Fibroblast of the conjunctiva (primary cell): ENCODE measurements at regions not wholly inside any gene's neighbourhood (a gene's known extent, or its start where the extent isn't known, plus 50 kb on each side); places are given as distances from the start of the nearest gene placed in this dataset.
A peak's percentile ranks its signal among the peaks of the same experiment; 100 is the strongest.
"Not testable (repeated sequence)": the region's sequence is repeated elsewhere in the genome, so short reads cannot be mapped to it uniquely, and the experiment has no call there.

ENCODE experiments used
- DNase-seq: peaks from one replicate; pipeline ENCODE4 v3.0.0-alpha.2; 2010; ENCODE audit warnings: low read depth

DNA sequence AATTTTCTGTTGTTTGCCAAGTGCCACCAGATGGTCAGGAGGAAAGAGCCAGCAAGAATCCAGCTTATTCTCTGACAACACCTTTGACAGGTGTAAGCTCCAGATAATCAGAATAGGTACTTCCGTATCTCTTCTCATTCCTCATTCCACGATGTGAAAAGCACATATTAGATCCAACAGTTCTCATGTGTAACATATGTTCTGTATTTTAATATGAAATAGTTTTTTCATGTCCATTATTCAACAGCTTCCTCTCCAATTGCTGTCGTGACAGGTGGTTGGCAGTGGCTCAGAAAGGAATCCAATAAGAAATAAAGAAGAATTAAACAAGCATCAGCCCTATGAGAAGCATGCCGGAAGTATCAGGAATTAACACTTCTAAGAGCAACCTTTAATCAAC lies 1624.7 kb downstream of the MRPL39 start:
- no peak for DNase-seq

DNA sequence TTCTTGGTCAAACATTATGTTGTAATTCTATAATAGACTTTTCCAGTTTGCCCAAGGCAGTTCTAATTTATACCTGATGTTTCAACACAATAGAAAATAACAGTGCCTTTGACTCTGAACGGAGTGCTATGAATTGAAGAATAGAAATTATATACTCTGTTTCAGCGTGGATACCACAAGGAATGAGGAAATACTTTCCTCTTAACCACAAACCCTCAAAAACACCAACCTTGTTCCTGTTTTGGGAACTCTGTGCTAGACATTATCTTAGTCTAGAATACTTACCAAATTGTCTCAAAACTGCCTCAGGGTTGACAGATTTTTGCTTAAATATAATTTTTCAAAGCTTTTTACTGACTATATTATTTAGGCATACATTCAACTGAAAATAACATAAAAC lies 1629.3 kb downstream of the MRPL39 start:
- DNase-seq, result no peak

DNA sequence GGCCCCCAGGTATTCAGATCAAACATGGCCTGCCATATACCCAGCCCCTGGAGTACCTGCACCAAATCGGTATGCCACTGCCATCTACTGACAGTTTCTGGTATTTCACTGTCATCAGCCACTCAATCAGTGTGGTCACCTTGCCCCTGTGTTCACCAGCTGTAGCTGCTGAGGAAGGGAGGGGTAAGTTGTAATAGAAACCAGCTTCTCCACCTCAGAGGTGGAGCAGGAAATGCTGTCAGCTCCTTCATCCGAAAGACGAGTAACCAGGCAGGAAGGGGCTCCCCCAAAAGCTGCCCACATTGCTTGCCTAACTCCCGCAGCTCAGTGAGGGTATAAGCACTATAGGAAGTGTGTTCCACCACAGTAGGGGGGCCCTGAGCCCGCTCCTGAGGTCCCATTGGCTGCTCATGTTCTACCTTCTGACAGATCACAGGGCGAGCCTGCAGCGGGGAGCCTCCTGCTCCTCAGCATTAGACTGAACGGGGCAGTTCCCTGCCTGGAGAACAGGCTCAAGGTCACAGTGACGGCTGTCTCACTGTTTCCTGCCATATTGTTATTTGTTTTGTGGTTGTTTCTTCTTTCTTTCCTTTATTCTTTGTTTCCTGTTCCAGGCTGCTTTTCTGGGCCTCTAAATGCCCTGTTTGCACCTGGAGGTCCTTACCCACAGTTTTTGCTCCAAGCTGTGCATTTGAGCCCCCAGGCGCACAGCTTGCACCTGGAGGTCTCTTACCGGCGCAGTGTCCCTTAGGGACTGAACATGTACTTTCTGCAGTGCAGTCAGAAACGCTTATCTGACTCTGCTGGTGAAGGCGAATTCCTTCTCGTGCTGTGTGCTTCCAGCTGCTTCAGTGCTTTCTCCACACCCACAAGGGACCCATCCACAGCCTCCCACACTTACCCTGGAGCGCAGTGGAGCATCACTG lies 1638.3 kb downstream of the MRPL39 start:
- peak; percentile 4 for DNase-seq

DNA sequence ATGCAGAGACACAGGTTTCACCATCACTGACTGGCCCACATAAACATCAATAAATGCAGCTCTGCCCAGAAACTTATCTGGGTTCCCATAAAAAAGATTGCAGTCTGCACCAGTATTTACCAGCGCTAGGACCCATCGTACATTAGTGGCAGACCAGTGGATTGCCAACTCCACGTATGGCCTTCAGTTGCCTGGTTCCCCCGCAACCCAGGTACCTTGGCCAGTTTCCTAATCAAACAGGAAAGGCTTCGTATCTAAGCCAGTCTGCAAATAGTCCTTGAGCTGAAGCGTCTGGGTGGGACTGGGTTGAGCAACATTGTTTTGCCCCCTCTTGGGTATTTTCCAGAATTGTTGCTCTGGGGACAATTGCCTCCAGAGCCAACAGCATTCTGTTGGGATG lies 1639.3 kb downstream of the MRPL39 start:
- no peak for DNase-seq

DNA sequence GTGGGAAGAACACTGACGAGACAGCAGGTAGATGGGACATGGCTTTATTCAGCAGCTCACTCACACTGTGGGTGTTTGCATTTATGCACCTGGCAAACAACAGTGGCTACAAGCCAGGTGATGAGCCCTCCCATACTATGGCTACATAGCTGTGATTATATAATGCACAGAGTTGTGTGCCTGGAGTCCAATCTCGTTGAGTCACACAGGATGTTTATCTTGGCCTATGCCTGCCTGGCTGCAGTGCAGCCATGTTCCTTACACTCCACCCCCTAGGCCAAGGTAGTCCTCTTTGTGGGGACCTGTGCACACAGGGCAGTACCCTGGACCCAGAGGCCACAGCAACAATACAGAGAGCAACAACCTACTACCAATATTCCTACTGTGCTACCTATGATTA lies 1643.8 kb downstream of the MRPL39 start:
- DNase-seq, result no peak

DNA sequence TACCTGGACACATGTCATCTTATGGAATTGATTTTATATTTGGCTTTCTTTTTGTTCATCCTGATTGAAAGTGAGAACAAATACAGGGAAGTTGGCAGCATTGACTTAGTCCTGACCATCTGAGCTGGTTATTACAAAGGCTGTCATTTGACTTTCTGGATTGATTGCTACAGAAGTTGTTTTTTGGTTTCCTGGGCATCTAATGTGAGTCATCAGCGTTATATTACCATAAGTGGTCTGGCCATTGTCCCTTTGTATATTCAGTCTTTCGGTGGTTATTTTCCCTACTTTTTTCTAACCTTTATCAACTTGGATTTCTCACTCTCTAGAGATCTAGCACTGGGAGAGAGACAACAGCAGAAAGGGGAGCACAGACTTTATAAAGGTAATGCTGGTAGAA lies 1646.5 kb downstream of the MRPL39 start:
- no peak for DNase-seq

DNA sequence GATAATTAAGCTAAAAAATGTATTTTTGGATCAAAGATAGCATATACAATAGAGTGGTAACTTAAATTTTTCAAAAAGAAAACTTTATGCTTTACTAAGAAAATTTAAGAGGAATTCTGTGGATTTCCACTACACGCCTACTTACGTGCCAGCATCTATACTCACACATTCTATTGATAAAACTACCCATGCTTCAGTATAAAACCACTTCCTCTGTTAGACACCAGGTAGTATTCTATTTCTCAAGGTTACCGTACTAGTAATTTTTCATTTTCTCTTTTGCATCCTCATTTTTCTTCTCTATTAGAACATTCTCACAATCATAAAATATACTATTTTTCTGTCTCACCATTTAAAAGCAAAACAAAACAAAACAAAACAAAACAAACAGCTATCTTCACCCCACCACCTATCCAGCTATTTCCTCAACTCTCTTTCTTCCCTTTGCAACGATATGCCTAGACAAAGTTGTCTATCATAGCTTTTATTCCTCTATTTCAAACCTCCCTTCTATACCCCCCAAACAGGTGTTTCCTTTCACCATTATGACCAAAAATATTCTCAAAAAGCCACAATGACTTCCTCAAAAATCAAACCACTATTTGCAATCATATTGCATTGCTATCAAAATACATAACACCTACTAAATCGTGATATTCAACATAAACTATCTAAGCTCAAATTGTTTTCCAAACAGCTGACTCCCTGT lies 1652.0 kb downstream of the MRPL39 start:
- DNase-seq, result no peak

DNA sequence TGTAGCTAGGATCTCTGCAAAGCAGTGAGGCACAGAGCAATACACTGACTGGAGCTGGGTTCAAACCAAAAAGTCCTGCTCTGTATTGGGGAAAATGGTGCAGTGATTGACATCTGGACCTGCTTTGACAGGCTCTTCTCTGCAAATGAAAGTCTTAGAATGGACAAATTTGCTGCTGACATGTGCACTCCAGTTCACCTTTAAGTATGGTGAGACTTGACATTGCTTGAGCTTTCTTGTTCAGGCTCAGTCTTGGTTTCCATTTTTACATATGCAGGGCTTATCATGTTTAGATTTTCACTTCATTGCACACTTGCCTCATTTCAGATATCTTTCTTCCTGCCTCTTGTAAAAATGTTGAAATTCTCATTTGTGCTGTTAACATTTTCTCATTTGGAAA lies 1655.0 kb downstream of the MRPL39 start:
- DNase-seq, result no peak

DNA sequence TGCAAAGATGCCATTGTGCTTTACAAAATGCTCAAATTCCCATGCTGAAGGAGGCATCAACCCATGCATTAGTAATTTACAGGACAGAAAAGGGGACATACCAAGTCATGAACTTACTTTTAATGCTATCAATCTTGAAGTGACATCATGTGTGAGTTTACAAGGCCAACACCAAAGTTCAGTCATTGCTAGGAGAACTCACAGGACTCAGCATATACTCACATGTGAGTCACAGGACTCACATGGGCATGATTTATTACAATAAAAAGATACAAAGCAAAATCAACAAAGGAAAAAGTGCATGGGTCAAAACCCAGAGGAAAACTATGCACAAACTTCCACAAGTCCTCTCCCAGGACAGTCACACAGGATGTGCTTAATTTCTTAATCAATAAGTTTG lies 1656.0 kb downstream of the MRPL39 start:
- DNase-seq, result no peak

DNA sequence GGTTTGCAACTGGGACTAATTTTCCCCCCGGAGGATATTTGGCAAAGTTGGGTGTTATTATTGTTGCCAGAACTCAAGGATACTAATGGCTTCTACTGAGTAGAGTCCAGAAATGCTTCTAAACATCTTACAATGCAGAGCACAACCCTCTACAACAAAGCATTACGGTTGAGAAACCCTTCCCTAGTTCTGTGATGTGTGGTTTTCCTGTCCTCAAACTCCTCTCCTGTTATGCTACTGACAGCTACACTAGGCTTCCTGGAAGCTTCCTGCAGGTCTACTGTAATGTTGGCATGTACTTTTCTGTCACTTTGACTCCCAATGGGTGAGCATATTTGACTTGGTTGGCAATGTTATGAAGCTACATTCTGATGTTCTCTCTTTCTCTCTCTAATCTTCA lies 1656.9 kb downstream of the MRPL39 start:
- no peak for DNase-seq

DNA sequence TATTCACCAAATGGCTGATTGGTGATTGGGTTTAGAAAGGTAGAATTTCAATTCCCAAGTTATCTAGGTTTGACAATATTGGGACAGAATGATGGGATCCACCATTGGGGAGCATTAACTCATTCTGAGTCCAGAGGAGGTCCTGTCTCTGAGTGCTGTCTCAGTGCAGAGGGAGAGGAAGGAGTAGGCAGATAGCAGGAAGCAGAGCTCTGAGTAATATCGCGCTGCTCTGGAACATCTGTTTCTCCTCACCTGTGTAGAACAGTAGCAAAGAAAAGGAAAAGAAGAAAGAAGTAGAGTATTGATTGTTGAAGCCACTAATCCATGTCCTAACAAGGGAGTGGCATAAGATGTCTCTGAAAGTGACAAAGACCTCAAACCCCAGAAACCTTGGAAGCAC lies 1657.8 kb downstream of the MRPL39 start:
- DNase-seq, result no peak

DNA sequence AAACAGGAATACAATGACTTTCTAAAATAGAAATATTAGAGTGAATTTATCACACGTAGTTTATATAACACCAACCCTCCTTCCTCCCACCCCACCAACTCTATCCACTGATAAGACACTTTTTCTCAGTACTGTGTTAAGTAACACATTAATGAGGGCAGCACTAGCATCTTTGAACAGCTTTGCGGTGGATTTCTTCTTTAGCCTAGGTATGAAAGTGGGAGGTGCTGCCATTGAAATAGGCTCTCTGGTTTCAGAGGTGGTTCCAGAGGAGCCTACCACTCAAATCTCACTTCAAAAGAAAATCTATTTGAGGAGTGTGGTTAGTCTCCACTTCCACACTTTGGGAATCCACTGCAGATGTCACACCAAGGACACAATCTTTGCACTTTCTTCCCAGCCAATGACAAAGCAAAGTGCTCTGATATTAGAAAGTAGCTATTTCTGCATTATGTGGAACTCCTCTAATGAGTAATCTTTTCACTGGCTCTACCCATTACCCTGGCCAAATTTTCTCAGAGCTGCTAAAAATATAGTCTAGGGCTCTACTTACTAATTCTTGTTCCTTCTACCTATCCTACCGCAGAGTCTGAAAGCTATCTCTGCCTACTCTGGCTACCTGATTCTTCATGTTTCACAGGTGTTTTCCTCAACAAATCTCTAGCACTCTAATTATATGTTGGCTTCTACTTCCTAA lies 1667.8 kb downstream of the MRPL39 start:
- DNase-seq, result no peak

DNA sequence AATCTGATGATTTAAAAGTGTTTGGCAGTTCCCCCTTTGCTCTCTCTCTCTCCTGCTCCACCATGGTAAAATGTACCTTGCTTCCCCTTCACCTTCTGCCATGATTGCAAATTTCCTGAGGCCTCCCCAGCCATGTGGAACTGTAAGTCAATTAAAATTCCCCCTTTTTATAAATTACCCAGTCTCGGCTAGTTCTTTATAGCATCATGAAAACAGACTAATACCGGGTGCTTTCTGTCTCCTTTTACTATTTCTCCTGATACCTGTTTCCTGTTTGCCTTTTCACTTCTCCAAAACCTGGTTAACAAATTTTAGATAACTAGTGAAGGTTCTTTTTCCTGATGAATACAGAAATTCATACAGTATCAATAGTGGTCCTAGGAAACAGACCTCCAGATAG lies 1670.3 kb downstream of the MRPL39 start:
- DNase-seq, result no peak

DNA sequence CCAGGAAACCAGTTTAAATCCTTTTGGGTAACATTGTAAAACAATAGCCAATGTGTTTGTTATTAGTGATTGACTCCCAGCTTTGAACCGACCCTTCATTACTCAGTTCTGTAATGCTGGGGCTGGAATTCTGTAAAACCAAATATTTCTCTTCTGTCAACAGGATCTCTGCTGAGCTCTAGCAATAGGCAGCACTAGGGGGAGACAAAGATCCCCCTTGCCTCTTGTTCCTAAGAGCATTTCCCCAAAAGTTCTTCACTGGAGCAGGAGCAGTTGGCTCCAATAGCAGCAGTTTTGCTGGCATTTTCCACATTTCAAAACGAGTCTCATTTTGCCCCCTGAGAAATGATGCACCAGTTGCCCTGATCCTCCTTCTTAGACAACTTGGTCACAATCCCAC lies 1671.1 kb downstream of the MRPL39 start:
- peak; percentile 1 for DNase-seq

DNA sequence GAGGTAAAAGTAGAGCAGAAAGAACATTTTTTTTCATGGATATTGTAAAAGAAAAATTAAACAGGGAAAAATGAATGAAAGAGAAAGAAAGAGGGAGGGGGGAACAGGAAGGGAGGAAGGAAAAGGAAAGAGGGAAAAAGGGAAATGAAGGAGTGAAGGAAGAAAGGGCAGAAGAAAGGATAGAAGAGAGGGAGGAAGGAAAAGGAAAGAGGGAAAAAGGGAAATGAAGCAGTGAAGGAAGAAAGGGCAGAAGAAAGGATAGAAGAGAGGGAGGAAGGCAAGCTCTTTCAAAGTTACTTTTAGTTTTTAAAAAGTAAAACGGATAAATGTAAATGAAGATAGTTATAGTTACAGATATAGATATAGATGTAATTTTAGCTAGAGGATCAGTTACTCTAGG lies 1676.7 kb downstream of the MRPL39 start:
- no peak for DNase-seq

DNA sequence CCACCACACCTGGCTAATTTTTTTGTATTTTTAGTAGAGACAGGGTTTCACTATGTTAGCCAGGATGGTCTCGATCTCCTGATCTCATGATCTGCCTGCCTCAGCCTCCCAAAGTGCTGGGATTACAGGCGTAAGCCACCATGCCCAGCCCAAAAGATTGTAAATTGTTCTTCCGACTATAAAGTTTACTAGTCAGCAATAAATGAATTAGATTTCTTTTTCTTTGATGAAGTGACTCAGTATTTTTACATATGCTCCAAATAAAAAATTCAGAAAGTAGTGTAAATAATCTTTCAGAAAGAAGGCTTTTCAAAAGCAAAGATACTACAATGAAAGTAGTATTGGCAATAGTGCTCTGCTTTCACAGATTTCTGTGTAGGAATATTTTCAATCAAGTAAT lies 1680.9 kb downstream of the MRPL39 start:
- not testable (repeated sequence) for DNase-seq

DNA sequence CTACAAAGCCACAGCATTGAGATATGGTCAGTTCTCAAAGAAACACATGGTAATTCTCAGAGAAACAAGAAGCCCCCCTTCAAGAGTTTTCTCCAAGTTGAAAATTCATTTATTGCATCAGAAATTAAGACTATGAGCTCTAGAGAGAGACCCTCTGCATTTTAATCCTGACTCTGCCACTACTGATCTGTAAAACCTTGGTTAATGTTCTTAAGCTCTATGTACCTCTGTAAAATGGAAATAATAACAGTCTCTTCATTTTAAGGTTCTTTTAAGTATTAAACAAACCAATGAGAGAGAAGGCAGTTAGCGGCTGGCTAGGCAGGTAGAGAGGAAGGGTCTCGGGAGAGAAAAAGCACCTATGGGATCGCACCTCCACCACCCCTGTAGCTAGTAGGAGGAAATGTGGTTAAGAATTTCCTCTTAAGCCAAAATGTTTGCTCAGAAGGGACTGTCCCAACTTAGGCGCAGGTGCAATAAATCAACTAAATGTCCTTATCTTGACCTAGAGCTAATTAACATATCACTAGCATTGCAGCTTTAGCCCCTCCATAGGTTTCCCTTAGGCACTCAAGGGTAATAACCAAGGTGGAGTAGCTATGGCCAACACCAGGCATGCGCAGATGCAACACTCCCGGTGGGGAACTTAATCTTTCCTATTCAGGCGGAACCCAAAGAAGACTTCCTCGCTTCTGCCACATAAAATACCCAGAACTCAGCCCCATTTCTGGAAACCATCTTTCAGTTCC lies 1685.4 kb downstream of the MRPL39 start:
- DNase-seq, result no peak

DNA sequence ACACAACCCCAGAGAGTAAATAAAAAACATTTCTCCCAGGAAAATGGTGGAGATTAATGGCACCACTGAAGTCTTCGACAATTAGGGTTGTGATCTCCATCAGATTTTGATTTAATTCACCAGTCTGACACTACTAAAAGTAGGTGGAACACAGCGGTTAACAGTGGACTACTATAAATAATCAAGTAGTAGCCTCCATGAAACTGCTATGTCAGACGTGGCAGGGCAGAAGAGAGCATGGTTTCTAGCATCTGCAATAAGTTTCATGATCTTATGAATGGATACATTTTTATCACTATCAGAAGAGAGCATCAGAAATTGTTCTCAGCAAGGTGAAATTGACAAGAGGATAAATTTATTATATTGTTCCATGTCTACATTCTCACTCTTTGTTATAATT lies 1706.6 kb downstream of the MRPL39 start:
- DNase-seq, result no peak

DNA sequence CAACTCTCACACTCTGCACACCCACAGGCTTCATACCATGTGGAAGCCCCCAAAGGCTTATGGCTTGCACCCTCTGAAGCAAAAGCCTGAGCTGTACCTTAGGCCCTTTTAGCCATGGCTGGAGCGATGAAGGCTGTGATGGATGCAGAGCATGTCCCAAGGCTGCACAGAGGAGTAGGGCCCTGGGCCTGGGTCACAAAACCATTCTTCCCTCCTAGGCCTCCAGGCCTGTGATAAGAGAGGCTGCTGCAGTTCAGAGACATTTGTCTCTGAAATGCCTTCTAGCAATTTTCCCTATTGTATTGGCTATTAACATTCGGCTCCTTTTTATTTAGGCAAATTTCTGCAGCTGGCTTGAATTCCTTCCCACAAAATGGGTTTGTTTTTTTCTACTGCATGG lies 1707.7 kb downstream of the MRPL39 start:
- no peak for DNase-seq

DNA sequence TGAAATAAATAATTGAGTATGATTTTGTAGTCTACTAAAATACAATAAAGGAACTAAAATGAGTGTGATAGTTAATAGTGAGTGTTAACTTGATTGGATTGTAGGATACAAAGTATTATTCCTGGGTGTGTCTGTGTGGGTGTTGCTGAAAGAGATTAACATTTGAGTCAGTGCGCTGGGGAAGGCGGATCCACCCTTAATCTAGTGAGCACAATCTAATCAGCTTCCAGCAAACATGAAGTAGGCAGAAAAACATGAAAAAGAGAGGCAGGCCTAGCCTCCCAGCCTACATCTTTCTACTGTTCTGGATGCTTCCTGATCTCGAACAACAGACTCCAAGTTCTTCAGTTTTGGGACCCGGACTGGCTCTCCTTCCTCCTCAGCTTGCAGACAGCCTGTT lies 1716.6 kb downstream of the MRPL39 start:
- DNase-seq, result no peak

DNA sequence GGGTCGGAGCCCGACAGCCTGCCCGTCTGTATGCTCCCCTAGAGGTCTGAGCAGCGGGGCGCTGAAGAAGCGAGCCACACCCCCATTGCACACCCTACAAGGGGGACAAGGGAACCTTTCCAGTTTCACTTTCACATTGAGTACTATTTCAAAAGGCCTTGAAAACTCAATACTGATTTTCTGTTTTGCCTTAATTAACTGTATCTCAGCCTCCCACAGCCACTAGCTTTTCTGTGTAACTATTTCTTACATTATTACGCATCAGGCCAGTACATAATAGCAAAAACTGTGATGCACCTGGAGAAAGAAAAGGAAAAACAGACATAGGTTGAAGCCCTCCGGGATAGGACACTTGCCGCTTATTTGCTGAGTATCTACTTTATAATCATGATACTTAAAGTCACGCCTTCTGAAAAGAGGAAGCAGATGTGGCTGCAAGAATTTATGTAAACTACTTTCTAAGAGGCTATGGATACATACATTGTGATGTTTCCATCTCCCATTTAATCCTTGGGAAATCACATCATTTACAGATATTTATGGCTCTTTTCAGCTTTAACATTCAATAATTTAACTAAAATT lies 1719.5 kb downstream of the MRPL39 start:
- no peak for DNase-seq
